ENCODE measurements at regions not wholly inside any gene's neighbourhood (a gene's known extent, or its start where the extent isn't known, plus 50 kb on each side); places are given as distances from the start of the nearest gene placed in this dataset.
A peak's percentile ranks its signal among the peaks of the same experiment; 100 is the strongest.

- Histone ChIP-seq H3K9me3 (peaks cover 4% of the 10 kb centered on the region; the same call in 1 of the 2 replicates), H3K4me3 (no peak overlapping the region), H3K36me3 (no peaks in the 10 kb centered on the region), H3K27me3 (no peaks in the 10 kb centered on the region)
- no peak for DNase-seq
Measured at GRCh38 chr12:64931321-64931720, 106.9 kb downstream of the TBC1D30 start.

- peaks cover 4% of the 10 kb centered on the region; the same call in 1 of the 2 replicates for H3K9me3 ChIP-seq
- H3K4me3 ChIP-seq = no peak overlapping the region
- no peaks in the 10 kb centered on the region for H3K36me3 ChIP-seq
- no peaks in the 10 kb centered on the region for H3K27me3 ChIP-seq
- no peak for DNase-seq
Measured at GRCh38 chr12:64931981-64932380, 107.5 kb downstream of the TBC1D30 start.

DNA sequence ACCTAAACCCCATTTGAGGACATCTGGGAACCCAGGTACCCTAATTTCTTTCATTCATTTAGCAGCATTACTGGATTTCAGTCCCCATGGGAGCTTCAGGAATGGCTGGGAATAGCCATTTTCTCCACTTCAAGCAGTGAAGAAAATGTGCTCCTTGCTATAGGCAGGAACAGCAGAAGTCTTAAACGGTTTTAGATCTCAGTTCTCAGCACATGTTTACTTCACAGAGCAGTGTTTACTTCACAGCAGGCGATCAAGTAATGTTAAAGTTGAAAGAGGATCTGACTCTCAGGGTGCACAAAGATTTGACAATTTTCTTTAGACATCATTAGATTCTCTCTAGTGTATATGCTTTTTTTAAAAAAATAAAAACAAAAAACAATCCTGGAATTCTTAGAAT is 109.3 kb downstream of the TBC1D30 start:
- H3K36me3 ChIP-seq = no peaks in the 10 kb centered on the region
- DNase-seq = no peak
- H3K27me3 ChIP-seq = no peaks in the 10 kb centered on the region
- no peak overlapping the region for H3K4me3 ChIP-seq
- peaks cover under 1% of the 10 kb centered on the region; the same call in 1 of the 2 replicates for H3K9me3 ChIP-seq

- Histone ChIP-seq H3K4me3 (no peak overlapping the region), H3K27me3 (no peaks in the 10 kb centered on the region), H3K36me3 (no peaks in the 10 kb centered on the region), H3K9me3 (no peaks in the 10 kb centered on the region)
- DNase-seq = no peak
Measured at GRCh38 chr12:64937452-64937851, 113.0 kb downstream of the TBC1D30 start.

DNA sequence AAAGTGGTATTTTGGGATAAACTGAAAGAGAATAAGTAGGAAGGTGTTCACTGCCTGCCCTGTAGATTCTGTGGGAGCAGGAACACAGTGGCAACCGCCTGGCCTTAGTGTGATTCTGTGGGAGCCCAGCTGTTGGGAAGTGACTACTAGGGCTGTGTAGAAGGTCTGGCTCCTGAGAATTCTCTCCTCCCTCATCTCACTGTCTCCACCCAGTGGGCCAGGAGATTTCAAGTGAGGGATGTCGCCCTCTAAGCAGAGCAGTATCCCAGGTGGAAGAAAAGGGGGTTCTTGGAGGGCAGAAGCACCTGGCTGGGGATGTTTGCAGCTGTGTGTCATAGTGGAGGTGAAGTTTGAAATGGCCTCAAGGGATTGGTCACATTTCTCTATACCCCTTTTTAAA is 113.7 kb downstream of the TBC1D30 start:
- H3K4me3 ChIP-seq = no peak overlapping the region
- no peaks in the 10 kb centered on the region for H3K9me3 ChIP-seq
- no peaks in the 10 kb centered on the region for H3K36me3 ChIP-seq
- H3K27me3 ChIP-seq = no peaks in the 10 kb centered on the region
- no peak for DNase-seq

- Histone ChIP-seq H3K4me3 (no peak overlapping the region), H3K27me3 (no peaks in the 10 kb centered on the region), H3K9me3 (no peaks in the 10 kb centered on the region), H3K36me3 (no peaks in the 10 kb centered on the region)
- DNase-seq = peak; percentile 47
Measured at GRCh38 chr12:64943686-64944085, 119.2 kb downstream of the TBC1D30 start.

GRCh38 chr12:64944966-64945365 is 120.5 kb downstream of the TBC1D30 start:
- no peak for DNase-seq
- Histone ChIP-seq H3K36me3 (no peaks in the 10 kb centered on the region), H3K4me3 (no peak overlapping the region), H3K27me3 (no peaks in the 10 kb centered on the region), H3K9me3 (no peaks in the 10 kb centered on the region)

DNA sequence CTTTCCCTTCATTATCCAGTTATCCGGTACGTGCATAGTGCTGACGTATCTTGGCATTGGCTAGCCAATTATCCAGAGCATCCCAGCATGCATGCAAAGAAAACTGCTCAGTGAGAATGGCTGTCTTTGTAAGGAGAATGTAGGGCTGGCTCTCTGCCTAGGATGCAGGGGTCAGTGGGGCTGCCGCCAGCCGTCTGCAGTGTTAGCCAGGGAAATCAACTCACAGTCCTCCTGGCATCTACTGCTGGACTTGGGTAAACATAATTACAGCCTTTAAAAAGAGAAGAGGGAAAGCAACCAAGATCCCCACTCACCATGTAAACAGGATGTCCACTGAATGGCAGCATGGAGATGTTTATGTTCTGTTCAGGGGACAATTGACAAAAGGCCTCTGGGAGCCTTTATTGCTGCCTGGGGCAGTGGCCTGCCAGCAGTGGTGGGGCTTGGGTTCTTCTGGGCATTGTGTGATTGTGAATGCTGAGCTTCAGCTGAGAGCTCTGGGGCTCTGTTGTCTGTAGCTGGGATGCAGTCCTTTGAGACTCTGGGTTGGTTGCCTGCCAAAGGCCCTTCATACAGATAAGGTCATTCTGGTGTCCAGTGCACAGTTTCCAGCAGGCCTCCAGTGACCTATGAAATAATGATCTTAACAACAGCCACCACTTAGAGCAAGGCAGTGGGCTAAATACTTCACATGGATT is 121.8 kb downstream of the TBC1D30 start:
- H3K27me3 ChIP-seq = no peaks in the 10 kb centered on the region
- no peaks in the 10 kb centered on the region for H3K9me3 ChIP-seq
- DNase-seq = peak; percentile 93
- H3K36me3 ChIP-seq = no peaks in the 10 kb centered on the region
- H3K4me3 ChIP-seq = no peak overlapping the region

GRCh38 chr12:64950711-64951298 is 126.4 kb downstream of the TBC1D30 start:
- no peak for DNase-seq
- no peaks in the 10 kb centered on the region for H3K27me3 ChIP-seq
- H3K4me3 ChIP-seq = no peak overlapping the region
- no peaks in the 10 kb centered on the region for H3K36me3 ChIP-seq
- no peaks in the 10 kb centered on the region for H3K9me3 ChIP-seq

DNA sequence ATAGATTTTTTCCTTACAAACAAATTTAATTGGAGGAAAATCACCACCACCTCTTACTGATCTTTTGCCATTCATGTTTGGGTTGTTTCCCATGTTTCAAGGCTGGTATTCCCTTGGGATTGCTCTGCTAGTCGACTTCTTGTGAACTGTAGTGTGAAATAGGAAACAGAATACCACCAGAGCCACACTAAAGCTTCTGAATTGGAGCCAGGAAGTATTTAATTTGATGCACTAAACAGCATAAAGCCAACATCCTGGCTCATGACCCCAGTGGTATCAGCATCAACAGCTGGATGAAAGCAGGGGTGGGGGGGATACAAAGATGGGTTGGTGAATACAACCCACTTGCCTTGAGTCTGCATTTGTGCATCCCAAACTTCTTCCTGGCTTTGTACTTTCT is 127.5 kb downstream of the TBC1D30 start:
- Histone ChIP-seq H3K4me3 (no peak overlapping the region), H3K27me3 (no peaks in the 10 kb centered on the region), H3K36me3 (no peaks in the 10 kb centered on the region), H3K9me3 (no peaks in the 10 kb centered on the region)
- DNase-seq = no peak

- Histone ChIP-seq H3K36me3 (no peaks in the 10 kb centered on the region), H3K27me3 (no peaks in the 10 kb centered on the region), H3K9me3 (no peaks in the 10 kb centered on the region), H3K4me3 (no peak overlapping the region)
- DNase-seq = no peak
Measured at GRCh38 chr12:64955746-64956145, 131.3 kb downstream of the TBC1D30 start.

DNA sequence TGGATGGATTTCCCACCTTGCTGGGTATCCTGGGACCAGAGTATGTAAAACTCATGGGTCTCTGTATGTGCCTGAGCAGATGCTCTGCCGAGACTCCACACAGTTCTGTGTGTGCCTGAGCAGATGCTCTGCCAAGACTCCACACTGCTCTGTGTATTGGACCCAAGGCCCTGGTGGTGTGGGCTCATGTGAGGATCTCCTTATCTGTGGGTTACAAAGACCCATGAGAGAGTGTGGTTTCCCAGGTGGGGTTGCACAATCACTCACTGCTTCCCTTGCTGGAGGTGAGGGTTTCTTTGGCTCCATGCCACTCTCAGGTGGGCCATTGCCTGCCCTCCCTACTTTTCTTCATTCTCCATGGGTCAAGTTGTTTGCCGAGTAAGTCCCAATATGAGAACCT is 141.5 kb downstream of the TBC1D30 start:
- peaks cover 5% of the 10 kb centered on the region for H3K9me3 ChIP-seq
- no peak overlapping the region for H3K4me3 ChIP-seq
- H3K36me3 ChIP-seq = no peaks in the 10 kb centered on the region
- no peaks in the 10 kb centered on the region for H3K27me3 ChIP-seq
- DNase-seq = no peak

GRCh38 chr12:64968989-64969819 is 144.8 kb downstream of the TBC1D30 start:
- peaks cover 3% of the 10 kb centered on the region; the same call in 1 of the 2 replicates for H3K9me3 ChIP-seq
- no peak overlapping the region for H3K4me3 ChIP-seq
- no peak for DNase-seq
- no peaks in the 10 kb centered on the region for H3K36me3 ChIP-seq
- no peaks in the 10 kb centered on the region for H3K27me3 ChIP-seq

DNA sequence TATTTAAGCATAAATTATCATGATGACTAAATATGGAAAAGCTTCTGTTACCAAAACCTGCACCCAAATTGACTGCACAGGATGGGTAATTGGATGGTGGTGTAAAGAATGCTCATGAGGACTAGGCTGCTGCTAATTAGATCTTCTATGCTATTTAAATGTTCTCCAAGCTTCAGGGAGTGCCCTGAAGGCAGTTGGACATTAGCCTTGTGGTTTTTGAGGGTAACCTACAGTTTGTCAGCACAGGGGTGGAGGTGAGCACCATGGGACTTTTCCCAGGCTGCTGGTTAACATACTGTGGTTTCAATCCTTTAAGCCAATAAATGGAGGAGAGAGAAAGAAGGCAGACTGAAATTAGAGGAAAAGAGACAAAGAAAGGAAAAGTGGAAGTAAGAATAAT is 145.0 kb downstream of the WIF1 start:
- no peak for DNase-seq
- H3K36me3 ChIP-seq = no peaks in the 10 kb centered on the region
- no peak overlapping the region for H3K4me3 ChIP-seq

DNA sequence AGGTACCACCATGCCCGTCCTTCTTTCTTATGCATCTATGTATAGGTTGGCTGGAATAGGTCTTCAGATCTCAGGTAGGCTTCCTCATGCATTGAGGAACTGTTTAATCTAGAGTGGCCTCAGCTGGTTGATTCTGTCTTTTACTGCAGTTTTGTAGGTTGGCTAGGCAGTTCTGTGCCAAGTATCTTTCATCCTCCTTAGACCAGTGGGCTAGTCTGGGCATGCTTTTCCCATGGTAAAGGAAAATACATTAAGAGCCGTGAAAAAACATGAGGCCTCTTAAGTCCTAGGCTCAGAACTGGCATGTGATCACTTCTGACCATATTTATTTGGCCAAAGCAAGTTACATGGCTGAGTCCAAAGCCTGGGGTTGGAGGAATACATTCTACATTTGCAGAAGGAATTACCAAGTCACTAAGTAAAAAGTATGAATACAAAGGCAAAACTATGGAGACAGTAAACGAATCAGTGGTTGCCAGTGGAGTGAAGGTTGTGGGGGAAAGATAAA is 137.3 kb downstream of the WIF1 start:
- no peak for DNase-seq
- Histone ChIP-seq H3K27me3 (no peaks in the 10 kb centered on the region), H3K9me3 (no peaks in the 10 kb centered on the region; the same call in 1 of the 2 replicates), H3K36me3 (no peaks in the 10 kb centered on the region), H3K4me3 (no peak overlapping the region)

More for the DNA sequence above, 145.0 kb downstream of the WIF1 start:
- Histone ChIP-seq H3K9me3 (no peaks in the 10 kb centered on the region; the same call in none of the 2 replicates), H3K27me3 (no peaks in the 10 kb centered on the region)

DNA sequence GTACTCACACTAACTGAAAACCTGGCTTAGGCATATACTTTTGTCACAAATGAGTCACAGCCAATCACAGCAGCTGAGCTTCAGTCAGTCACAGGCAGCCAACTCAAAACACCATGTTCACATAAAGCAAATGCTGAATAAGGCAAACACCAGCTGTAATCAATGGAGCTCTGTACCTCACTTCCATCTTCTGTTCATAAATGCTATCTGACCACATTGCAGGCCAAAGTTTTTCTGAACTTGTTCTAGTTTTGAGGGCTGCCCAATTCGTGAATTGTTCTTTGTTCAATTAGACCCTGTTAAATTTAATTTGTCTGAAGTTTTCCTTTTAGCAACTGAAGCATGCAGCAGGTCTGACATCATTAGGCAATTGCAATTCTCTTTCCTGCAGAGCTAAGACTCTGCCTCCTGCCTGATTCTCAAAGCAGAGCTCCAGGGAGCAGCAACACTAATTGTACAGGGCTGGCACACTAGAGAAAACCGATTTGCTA is 129.9 kb downstream of the WIF1 start:
- Histone ChIP-seq H3K27me3 (no peaks in the 10 kb centered on the region), H3K36me3 (no peaks in the 10 kb centered on the region), H3K9me3 (0 out of 2 replicates have a peak, but pooled peaks cover 3% of the 10 kb centered on the region), H3K4me3 (no peak overlapping the region)
- DNase-seq = peak; percentile 50

DNA sequence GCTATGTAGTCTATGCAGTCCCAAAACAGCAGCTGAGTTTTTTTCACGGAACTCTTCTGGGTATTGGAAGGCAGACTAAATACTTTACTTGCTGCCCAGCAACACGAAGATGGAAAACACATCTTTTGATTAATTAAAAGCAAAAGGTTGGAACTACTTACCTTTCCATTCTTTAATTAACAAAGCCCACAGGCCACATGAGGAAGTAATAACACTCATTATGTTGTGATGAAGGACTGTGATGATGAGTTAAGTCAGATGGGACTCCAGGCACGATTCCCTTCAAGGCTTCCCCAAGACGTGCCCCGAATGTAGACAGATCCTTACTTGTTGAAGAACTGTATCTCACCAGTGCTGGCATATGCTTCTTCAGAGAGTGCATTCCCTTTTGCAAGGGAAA is 129.0 kb downstream of the WIF1 start:
- no peak overlapping the region for H3K4me3 ChIP-seq

More for the DNA sequence above, 129.0 kb downstream of the WIF1 start:
- H3K27me3 ChIP-seq = no peaks in the 10 kb centered on the region
- no peaks in the 10 kb centered on the region for H3K36me3 ChIP-seq
- DNase-seq = no peak
- H3K9me3 ChIP-seq = 0 out of 2 replicates have a peak, but pooled peaks cover 3% of the 10 kb centered on the region

Measured in MG63 (cell line).